Chondrocyte (in vitro differentiated cells): ENCODE measurements at regions not wholly inside any gene's neighbourhood (a gene's known extent, or its start where the extent isn't known, plus 50 kb on each side); places are given as distances from the start of the nearest gene placed in this dataset.
"Not testable (repeated sequence)": the region's sequence is repeated elsewhere in the genome, so short reads cannot be mapped to it uniquely, and the experiment has no call there.

Source experiments
- DNase-seq: peaks from one replicate; pipeline ENCODE4 v3.0.0; 2021; ENCODE audit warnings: mixed read lengths, low spot score
- H3K27ac Mint-ChIP-seq: one replicate; pipeline ENCODE4 v1.8.0; 2021; ENCODE audit warnings: mild to moderate bottlenecking, moderate library complexity, mixed read lengths; ENCODE audit not compliant: unreplicated experiment
- H3K27me3 Mint-ChIP-seq: 2 replicates; pipeline ENCODE4 v1.8.0; 2021; ENCODE audit warnings: low read depth, mixed read lengths
- H3K36me3 Mint-ChIP-seq: 2 replicates; pipeline ENCODE4 v1.8.0; 2021; ENCODE audit warnings: low read depth, mixed read lengths
- H3K4me1 Mint-ChIP-seq: 2 replicates; pipeline ENCODE4 v1.8.0; 2021; ENCODE audit warnings: low read depth, mild to moderate bottlenecking, mixed read lengths
- H3K4me3 Mint-ChIP-seq: one replicate; pipeline ENCODE4 v1.8.0; 2021; ENCODE audit warnings: mild to moderate bottlenecking, moderate library complexity, mixed read lengths; ENCODE audit not compliant: unreplicated experiment
- H3K9me3 Mint-ChIP-seq: 2 replicates; pipeline ENCODE4 v1.8.0; 2021; ENCODE audit warnings: low read depth, mixed read lengths
- CTCF ChIP-seq: fragments of 200-600 bp; sonication (generic); IDR thresholded peaks from 2 replicates; pipeline ENCODE4 v1.5.0; 2021; ENCODE audit warnings: antibody characterized with exemption, mild to moderate bottlenecking, moderate library complexity

- no peak for DNase-seq
- H3K27ac Mint-ChIP-seq, result no peak overlapping the region
Observed at GRCh38 chr16:29116980-29117379, 132.1 kb downstream of the LAT start.

GRCh38 chr16:29116207-29116606 is 131.4 kb downstream of the LAT start:
- not testable (repeated sequence) for H3K4me3 Mint-ChIP-seq, H3K27ac Mint-ChIP-seq, H3K9me3 Mint-ChIP-seq, DNase-seq, H3K27me3 Mint-ChIP-seq, H3K36me3 Mint-ChIP-seq
- H3K4me1 Mint-ChIP-seq, result peaks cover 12% of the 10 kb centered on the region

More at GRCh38 chr16:29116980-29117379, 132.1 kb downstream of the LAT start:
- H3K27me3 Mint-ChIP-seq, result no peaks in the 10 kb centered on the region
- no peak for TF ChIP-seq CTCF
- no peaks in the 10 kb centered on the region for H3K36me3 Mint-ChIP-seq
- no peaks in the 10 kb centered on the region for H3K9me3 Mint-ChIP-seq
- no peak overlapping the region for H3K4me3 Mint-ChIP-seq
- peaks cover 12% of the 10 kb centered on the region for H3K4me1 Mint-ChIP-seq

GRCh38 chr16:29115802-29116141 is 130.9 kb downstream of the LAT start:
- not testable (repeated sequence) for H3K36me3 Mint-ChIP-seq, H3K9me3 Mint-ChIP-seq, H3K27me3 Mint-ChIP-seq, H3K4me3 Mint-ChIP-seq, DNase-seq, H3K27ac Mint-ChIP-seq
- peaks cover 12% of the 10 kb centered on the region for H3K4me1 Mint-ChIP-seq
- TF ChIP-seq CTCF, result peak; percentile 14

- not testable (repeated sequence) for H3K36me3 Mint-ChIP-seq, H3K9me3 Mint-ChIP-seq, H3K27me3 Mint-ChIP-seq, DNase-seq, H3K27ac Mint-ChIP-seq
- Mint-ChIP-seq H3K4me3 (peak overlapping the region; percentile 5), H3K4me1 (peaks cover 12% of the 10 kb centered on the region)
- TF ChIP-seq CTCF, result peak; percentile 90
Observed at GRCh38 chr16:29114989-29115801, 130.3 kb downstream of the LAT start.

- no peak for TF ChIP-seq CTCF
- Mint-ChIP-seq H3K9me3 (no peaks in the 10 kb centered on the region), H3K27me3 (no peaks in the 10 kb centered on the region), H3K4me1 (peaks cover 12% of the 10 kb centered on the region), H3K27ac (no peak overlapping the region), H3K4me3 (no peak overlapping the region), H3K36me3 (no peaks in the 10 kb centered on the region)
- DNase-seq, result no peak
Observed at GRCh38 chr16:29114574-29114973, 129.7 kb downstream of the LAT start.

- not testable (repeated sequence) for H3K4me3 Mint-ChIP-seq, H3K27me3 Mint-ChIP-seq, DNase-seq, H3K9me3 Mint-ChIP-seq, H3K27ac Mint-ChIP-seq, H3K36me3 Mint-ChIP-seq
- H3K4me1 Mint-ChIP-seq, result peaks cover 18% of the 10 kb centered on the region
Observed at GRCh38 chr16:29113446-29113845, 128.6 kb downstream of the LAT start.
